ENCODE measurements at regions not wholly inside any gene's neighbourhood (a gene's known extent, or its start where the extent isn't known, plus 50 kb on each side); places are given as distances from the start of the nearest gene placed in this dataset.
"Not testable (repeated sequence)": the region's sequence is repeated elsewhere in the genome, so short reads cannot be mapped to it uniquely, and the experiment has no call there.

DNA sequence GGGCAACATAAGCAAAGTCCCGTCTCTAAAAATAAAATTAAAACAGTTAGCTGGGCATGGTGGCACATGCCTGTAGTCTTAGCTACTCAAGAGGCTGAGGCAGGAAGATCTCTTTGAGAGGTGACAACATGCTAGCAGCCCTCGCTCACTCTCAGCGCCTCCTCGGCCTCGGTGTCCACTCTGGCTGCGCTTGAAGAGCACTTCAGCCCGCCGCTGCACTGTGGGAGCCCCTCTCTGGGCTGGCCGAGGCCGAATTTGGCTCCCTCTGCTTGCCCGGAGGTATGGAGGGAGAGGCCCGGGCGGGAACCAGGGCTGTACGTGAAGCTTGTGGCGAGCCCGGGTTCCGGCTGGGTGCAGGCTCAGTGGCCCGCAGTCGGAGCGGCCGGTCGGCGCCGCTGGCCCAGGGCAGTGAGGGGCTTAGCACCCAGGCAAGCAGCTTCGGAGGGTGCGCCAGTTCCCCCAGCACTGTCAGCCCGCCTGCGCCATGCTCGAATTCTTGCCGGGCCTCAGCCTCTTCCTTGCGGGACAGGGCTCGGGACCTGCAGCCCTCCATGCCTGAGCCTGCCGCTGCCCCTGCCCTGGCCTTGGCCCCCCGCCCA is 138.3 kb downstream of the MAP3K21 start:
- Histone ChIP-seq H3K27me3 (replicated peaks in 1 of 7) (peaks cover 0 to 4% (median 0%) of the 10 kb centered on the region in 7 donors), H3K9me3 (peaks cover 0 to 14% (median 7%) of the 10 kb centered on the region in 8 donors), H3K27ac (no peak overlapping the region), H3K36me3 (no peaks in the 10 kb centered on the region), H3K4me1 (no peaks in the 10 kb centered on the region), H3K4me3 (no peak overlapping the region)
- WGBS, 5 donors, result 88 to 94% (median 91%) methylated on average over 16 to 34 of the region's 34 CpGs
- TF ChIP-seq POLR2A (IDR thresholded peaks at IDR 0.05) (no peak), CTCF (IDR thresholded peaks at IDR 0.05 in 8 of 11, conservative IDR thresholded peaks at IDR 0.05 in 3 of 11) (no peak), POLR2AphosphoS5 (IDR thresholded peaks at IDR 0.05) (no peak)
- no peak for DNase-seq
- intact Hi-C loops (cut with DNase I; ENCODE audit: low total_unique reads), result no loop called here

DNA sequence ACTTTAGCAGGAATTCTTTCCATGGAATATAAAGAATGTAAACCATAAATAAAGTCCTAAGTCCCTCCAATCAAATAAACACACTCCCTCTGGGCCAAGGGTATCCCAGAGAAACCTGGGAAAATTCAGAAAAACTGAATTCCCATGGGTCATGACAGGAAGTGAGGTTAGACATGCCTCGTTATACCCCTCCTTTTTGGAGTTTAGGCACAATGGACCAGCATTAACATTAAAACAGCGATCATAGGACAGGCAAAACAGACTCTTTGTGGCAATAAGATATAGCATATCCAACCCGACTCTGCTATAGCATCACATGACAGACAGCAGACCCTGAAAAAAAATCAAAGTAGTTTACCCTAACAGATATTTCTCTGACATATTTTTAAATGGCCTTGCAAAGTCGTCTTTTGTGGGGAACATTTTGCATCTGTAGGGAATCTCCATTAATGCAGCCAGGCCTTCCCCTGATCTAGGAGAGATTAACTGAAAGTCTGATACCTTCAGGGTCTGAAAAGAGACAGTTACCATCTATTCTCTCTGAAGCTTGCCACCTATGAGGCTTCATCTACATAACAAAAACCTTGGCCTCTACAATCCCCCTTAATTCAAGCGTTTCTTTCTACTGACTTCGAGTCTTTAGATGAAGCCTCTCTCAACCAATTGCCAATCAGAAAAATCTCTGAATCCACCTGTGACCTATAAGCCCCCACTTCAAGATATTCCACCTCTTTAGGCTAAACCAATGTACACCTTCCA is 143.0 kb upstream of the KCNK1 start:
- no peaks in the 10 kb centered on the region for H3K36me3 ChIP-seq
- peaks cover 0 to 3% (median 0%) of the 10 kb centered on the region in 7 donors for H3K27me3 ChIP-seq (replicated peaks in 1 of 7)
- TF ChIP-seq CTCF (IDR thresholded peaks at IDR 0.05 in 8 of 11, conservative IDR thresholded peaks at IDR 0.05 in 3 of 11) (no peak), POLR2AphosphoS5 (IDR thresholded peaks at IDR 0.05) (no peak), POLR2A (IDR thresholded peaks at IDR 0.05) (no peak)
- H3K4me1 ChIP-seq, result no peaks in the 10 kb centered on the region
- H3K9me3 ChIP-seq, result peaks cover 0 to 6% (median 3%) of the 10 kb centered on the region in 8 donors
- WGBS, 5 donors, result 56 to 62% (median 61%) methylated on average over 6 of the region's 6 CpGs
- no peak for DNase-seq
- H3K27ac ChIP-seq, result no peak overlapping the region
- no peak overlapping the region for H3K4me3 ChIP-seq
- intact Hi-C loops (cut with DNase I; ENCODE audit: low total_unique reads), result no loop called here

- H3K4me1 ChIP-seq; H3K27me3 ChIP-seq (replicated peaks in 1 of 7); H3K27ac ChIP-seq; intact Hi-C loops (cut with DNase I; ENCODE audit: low total_unique reads); DNase-seq; H3K36me3 ChIP-seq; H3K9me3 ChIP-seq; H3K4me3 ChIP-seq: not testable (repeated sequence)
- WGBS, 5 donors, result 82 to 98% (median 89%) methylated on average over 3 of the region's 3 CpGs
Observed at GRCh38 chr1:233471851-233472250, 142.1 kb upstream of the KCNK1 start.

DNA sequence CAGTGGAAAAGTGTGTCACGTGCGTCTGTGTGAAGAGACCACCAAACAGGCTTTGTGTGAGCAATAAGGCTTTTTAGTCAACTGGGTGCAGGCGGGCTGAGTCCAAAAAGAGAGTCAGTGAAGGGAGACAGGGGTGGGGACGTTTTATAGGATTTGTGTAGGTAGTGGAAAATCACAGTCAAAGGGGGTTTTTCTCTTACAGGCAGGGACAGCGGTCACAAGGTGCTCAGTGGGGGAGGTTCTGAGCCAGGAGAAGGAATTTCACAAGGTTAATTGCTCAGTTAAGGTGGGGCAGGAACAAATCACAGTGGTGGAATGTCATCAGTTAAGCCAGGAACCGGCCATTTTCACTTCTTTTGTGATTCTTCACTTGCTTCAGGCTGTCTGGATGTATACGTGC is 141.1 kb upstream of the KCNK1 start:
- intact Hi-C loops (cut with DNase I; ENCODE audit: low total_unique reads); H3K27ac ChIP-seq; H3K36me3 ChIP-seq; H3K27me3 ChIP-seq (replicated peaks in 1 of 7); H3K9me3 ChIP-seq; DNase-seq; H3K4me3 ChIP-seq; H3K4me1 ChIP-seq: not testable (repeated sequence)
- 56 to 77% (median 70%) methylated on average over 7 of the region's 7 CpGs for WGBS, 5 donors

DNA sequence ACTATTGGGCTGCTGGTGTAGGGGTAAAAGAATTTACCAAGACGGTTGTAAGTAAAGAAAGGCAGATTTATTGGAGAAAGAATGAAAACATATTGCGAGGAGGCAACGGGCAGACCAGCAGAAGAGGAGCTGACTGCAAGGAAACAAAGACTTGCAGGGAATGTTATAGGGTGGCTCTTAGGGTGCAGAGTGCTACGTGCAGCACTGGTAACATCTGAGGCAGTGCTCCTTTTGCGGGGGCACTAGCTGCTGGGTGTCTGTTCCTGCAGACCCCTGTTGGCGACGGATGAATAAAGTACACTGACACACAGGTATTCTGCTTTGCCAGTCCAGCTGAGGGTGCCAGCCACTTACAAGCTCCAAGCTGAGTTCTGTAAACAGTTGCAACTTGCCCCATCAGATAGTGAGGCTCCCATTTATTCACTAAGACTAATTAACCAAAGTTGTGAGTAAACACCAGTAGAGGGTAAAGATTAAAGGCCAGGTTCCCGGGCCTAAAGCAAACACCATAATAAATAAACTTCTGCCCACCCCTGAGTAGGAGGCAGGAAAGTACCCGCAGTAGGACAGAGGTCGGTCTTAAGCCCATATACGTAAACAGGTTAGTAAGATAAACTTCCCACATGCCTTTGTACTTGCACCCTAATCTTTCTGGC is 140.2 kb upstream of the KCNK1 start:
- Histone ChIP-seq H3K9me3 (peaks cover 0 to 6% (median 0%) of the 10 kb centered on the region in 8 donors), H3K27ac (no peak overlapping the region), H3K36me3 (no peaks in the 10 kb centered on the region), H3K4me3 (no peak overlapping the region), H3K27me3 (replicated peaks in 1 of 7) (no peaks in the 10 kb centered on the region), H3K4me1 (no peaks in the 10 kb centered on the region)
- TF ChIP-seq CTCF (IDR thresholded peaks at IDR 0.05 in 8 of 11, conservative IDR thresholded peaks at IDR 0.05 in 3 of 11) (no peak), POLR2AphosphoS5 (IDR thresholded peaks at IDR 0.05) (no peak), POLR2A (IDR thresholded peaks at IDR 0.05) (no peak)
- no peak for DNase-seq
- WGBS, 5 donors, result 79 to 89% (median 83%) methylated on average over 11 of the region's 11 CpGs
- intact Hi-C loops (cut with DNase I; ENCODE audit: low total_unique reads), result no loop called here

Measured in spleen (tissue), 11 donors.